SKM-1 treated with dmso at 0.1 percent for 144 hours (cell line): ENCODE measurements at regions not wholly inside any gene's neighbourhood (a gene's known extent, or its start where the extent isn't known, plus 50 kb on each side); places are given as distances from the start of the nearest gene placed in this dataset.

ENCODE experiments used
- DNase-seq: peaks from one replicate; lab custom pipeline; 2025; ENCODE audit not compliant: unreplicated experiment; lab: John Stamatoyannopoulos, UW

- no peak for DNase-seq
Measured at GRCh38 chr15:46685681-46686080, 1031.6 kb upstream of the SEMA6D start.

DNA sequence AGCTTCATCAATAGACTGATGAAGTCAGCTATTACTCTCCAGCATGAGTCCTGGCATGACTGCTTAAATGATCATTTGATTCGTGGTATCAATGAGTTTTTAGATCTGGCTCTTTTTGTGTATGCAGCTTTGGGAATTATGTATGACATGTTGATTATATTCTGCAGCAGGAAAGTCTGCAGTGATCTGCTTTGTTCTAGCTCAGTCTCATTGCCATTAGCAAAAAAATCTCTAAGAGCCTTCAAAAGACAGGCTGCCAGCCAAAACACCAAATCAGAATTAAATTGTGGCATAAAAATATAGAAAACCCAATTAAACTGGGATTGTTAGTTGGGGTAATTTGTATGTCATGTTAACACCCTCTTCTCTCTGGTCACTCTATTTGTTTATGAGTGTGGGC, 1021.0 kb upstream of the SEMA6D start:
- DNase-seq: no peak

DNA sequence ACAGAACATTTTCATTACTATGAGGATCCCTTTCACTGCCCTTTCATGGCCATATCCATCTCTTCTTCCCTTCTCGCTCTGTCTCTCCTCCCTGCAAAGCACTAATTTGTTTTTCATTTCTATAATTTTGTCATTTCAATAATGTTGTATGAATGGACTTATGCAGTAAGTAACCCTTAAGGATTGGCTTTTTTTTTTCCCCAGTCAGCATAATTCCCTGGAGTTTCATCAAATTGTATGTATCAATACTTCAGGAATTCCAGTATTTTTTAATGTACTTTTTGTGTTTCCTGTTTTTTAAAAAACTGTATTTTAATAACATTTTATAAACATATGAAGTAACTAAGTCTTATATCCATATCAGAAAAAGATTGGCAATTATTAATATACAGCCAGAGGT, 1016.0 kb upstream of the SEMA6D start:
- no peak for DNase-seq

DNA sequence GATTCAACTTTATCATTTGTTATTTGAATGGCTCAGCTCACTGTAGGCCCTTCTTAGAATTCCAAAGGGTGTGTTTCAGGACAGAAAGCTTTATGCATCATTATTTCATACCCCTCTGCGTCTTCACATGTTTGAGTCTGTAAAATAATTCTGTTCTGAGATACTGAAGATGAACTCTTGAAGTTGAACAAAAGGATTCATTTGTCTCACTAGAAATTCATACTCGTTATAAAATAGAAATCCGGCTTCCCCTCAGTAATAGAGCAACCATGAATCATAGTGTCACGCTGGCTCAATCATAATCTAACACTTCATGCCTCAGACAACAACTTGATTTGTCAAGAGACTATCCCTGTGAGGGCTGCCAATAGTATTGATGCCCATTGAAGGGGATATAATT, 1015.4 kb upstream of the SEMA6D start:
- no peak for DNase-seq

DNA sequence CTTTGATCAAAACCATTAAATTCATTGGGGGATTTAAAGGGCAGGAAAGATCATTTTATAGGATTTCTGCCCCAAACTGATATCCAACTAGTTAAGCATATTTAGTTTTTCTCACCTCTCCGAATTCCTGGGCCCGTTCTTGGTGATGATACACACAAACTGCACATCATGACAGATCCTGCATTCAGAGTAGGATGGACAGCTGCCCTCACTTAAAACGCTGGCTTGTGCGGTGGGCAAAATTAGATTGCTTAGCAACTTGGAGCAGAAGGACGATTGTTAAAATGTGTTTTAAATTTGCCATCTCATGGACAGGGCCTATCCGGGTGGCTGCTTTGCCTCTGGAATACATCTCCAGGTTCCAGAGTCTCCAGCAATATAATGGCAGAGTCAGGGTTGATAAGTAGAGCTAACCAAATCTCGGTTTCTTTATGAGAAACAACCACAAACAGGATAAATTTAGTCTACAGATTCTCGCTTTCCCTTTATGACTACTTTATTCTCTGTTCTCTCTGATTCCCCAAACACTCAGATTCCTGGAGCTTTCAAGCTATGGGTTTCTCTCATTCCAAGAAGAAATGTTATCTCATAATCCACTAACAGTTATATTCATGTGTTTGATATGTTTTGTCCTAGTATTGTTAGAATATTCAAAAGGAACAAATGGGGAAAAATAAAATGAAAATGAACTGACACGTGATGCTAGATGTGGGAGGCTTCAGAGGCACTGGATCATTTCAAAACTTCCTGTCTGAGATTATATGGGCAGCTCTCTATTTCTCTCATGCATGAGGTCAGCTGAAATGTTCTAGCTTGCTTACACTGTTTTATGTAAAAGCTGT, 1014.1 kb upstream of the SEMA6D start:
- DNase-seq: no peak

DNA sequence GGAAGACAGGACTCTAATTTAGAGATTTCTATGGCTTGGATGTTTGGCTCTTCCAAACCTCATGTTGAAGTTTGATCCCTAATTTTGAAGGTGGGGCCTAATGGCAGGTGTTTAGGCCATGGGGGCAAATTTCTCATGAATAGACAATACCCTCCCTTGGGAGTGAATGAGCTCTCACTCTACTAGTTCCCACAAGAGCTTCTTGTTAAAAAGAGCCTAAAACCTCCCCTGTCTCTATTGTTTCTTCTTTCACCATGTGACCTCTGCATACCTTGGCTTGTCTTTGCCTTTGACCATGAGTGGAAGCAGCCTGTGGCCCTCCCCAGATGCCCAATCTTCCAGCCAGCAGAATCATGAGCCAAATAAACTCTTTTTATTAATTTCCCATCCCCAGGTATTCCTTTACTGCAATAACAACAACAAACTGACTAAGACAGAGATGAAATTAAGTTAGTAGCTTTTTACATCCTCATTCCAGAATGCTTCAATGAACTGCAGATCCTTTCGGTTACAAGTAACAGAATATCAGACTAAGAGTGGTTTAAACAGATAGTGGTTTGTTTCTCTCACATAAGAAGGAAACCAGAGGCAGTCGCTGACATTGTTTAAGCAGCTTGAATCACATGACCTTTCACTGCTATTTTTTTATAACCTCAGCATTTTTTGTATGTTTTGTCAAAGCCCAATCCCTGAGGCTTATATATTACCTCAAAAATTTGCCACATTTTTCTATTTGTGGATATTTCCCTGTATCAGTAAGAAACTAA, 1013.3 kb upstream of the SEMA6D start:
- no peak for DNase-seq

GRCh38 chr15:46707452-46707851, 1009.9 kb upstream of the SEMA6D start:
- no peak for DNase-seq

DNA sequence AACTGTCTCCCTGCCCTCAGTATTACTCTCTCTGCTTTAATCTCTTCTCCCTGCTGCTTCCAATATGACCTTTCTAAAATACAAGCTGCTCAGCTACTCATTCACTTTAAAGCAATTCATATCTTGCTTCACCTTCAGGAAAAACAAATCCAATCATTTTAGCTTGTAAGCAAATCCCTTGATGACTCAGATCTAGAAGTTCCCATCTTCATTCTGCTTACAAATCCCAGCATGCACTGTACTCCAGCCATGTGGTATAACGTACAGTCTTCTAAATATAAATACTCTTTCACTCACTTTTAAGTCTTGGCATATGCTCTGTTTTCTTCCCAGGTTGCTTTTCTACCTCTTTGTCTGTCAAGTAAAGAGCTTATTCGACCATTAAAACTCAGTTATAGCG, 1009.1 kb upstream of the SEMA6D start:
- DNase-seq: no peak

GRCh38 chr15:46709460-46710083, 1007.7 kb upstream of the SEMA6D start:
- DNase-seq: no peak

- DNase-seq: no peak
Measured at GRCh38 chr15:46710401-46710960, 1006.8 kb upstream of the SEMA6D start.

DNA sequence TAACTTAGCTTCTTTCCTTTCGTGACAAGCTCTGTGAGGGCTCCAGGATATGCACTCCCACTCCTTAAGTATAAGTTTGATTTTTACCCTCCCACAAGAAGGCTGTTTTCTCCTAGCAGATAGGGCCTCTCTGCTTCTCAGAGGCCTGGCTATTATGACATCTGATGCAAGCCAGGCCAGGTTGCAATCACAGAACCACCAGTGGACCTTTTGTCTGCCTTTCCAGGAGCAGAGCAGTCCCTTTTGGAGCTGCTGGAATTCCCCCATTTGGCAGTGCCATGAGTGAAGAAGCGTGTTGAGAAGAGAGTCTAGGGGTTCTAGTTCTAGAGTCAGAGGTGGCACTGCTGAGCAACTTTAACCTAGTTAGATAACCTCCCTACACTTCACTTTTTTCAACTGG, 1004.3 kb upstream of the SEMA6D start:
- no peak for DNase-seq

DNA sequence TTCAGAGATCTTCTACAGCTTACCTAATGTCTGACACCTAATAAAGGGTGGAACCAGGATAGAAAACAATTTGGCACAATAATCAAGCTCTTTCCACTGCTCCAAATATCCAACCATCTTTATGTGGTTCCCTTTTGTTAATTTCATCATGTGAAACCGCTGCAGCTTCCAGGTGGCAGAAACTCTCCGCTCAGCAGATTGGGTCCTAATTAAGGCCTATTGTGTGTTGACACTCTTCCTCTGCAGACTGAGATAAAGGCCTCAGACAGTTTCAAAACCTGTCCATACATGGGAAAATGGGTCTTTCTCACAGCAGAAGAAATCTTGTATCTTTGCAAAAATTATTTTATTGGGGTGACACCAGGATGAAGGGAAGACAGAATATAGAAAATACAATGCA, 1002.4 kb upstream of the SEMA6D start:
- DNase-seq: no peak

DNA sequence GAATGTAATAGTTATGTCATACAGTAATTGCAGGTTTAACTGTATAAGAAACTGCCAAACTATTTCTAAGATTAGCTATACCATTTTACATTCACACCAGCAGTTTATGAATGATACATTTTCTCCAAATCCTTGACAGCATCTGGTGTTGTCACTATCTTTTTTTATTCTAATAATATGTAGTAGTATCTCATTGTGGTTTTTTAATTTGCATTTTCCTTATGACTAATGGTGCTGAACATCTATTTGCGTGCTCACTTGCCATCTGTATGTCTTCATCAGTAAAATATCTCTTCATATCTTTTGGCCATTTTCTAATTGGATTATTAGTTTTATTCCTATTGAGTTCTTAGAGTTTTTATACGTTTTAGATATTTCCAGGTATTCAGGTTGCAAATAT, 994.0 kb upstream of the SEMA6D start:
- DNase-seq: no peak

DNA sequence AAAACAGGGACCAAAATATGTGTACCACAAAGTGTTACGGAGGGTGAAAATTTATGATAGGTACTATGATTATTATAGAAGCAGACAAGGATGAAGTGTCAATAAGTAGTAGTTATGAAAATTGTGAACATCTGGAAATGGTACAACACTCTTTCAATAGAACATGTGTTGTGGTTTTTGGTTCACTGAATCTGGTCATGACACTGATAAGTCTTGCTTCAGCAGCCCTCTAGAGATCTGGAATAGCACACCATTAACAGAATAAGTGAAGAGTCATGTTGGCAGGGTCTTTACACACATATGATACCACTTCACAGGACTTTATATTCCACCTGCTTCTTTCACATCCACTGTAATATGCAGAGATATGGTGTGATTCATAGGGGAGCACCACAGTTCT, 985.2 kb upstream of the SEMA6D start:
- no peak for DNase-seq

DNA sequence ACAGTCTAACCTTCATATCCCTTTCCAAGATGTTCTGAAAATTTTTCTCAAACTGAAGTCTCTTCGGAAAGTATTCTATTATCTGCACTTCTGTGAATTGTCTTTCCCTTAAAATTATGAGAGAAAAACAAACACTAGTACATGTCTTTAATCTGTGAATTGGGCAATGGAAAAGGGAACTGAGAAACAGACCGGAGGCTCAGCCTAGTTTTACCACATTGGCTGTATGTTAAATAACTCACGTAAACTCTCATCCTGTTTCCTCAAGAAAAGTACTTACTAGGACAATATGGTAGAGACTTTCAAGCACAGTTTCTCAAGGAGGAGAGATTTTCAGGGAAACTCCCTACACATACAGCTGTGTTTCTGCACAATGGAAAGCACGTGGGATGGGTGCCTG, 982.2 kb upstream of the SEMA6D start:
- DNase-seq: peak; percentile 50

- no peak for DNase-seq
Measured at GRCh38 chr15:46751303-46751702, 966.0 kb upstream of the SEMA6D start.

DNA sequence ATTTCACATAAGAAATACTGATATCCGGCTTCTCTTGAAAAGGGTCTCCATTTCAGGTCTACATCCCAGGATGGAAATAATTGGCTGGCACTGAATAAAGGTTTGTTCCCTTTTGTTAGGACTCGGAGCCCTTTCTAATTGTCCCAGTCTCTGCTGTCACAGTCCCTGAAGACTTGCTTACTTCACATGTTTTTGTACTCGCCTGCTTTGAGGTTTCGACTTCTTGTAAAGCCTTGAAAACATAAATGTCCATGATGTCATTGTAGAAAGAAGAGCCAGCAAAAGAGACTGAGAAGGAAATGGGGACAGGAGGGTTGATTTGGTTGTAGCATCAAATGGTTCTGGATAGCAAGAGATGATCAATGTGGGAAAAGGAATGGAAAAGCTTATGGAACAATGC, 963.4 kb upstream of the SEMA6D start:
- DNase-seq: no peak

DNA sequence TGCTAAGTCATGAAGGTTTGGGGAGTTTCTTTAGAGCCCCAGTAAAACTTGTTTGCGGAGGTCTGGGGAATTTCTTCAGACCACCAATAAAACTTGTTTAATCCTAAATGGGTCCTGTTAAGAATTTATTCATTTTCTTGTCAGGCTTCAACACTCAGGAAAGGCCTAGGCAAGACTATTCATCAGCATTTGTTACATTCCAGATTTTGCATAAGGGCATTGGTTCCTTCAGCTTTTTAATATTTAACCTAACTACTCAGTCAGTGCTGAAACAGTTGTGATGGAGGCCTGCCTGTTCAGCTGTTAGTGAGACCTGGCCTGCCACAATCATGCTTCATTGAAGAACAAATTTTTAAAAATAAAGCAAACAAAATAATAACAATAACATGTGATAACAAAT, 954.2 kb upstream of the SEMA6D start:
- DNase-seq: no peak

DNA sequence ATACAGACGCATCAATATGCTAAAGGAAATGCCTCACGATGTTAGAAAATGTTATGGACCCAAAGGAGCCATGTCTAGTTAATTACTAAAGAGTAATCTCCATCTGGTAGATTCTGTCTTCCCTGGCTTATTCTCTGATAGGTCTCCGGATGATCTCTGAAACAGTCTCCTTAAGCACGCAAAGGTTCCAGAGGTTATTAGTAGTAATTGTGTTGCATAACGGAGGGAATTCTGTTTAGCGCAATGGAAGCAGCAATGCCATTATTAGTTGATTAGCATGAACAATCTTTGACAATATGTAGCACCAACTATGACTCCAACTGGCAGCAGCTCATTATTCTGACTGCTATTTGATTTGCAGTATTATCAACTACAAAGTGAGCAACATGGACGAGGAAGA, 952.5 kb upstream of the SEMA6D start:
- no peak for DNase-seq

DNA sequence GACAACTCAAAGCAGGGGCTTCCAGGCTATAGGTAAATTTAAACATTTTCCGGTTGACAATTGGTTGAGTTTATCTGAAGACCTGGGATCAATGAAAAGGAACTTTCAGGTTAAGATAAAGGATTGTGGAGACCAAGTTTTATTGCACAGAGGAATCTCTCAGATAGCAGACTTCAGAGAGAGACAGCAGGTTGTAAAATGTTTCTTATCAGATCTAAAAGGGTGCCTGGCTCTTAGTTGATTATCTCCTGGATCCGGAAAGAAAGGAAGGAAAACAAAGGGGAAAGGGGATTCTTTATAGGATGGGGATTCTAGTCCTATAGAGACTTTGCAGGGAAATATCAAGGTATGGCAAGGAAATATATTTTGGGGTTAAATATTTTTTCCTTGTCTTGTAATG, 951.3 kb upstream of the SEMA6D start:
- no peak for DNase-seq

- no peak for DNase-seq
Measured at GRCh38 chr15:46768287-46768686, 949.0 kb upstream of the SEMA6D start.

- no peak for DNase-seq
Measured at GRCh38 chr15:46773016-46773415, 944.3 kb upstream of the SEMA6D start.
